ENCODE measurements at regions not wholly inside any gene's neighbourhood (a gene's known extent, or its start where the extent isn't known, plus 50 kb on each side); places are given as distances from the start of the nearest gene placed in this dataset.

GRCh38 chr3:124567179-124567578 is 163.1 kb upstream of the UMPS start (continued):
- TF ChIP-seq CHD7 (IDR thresholded peaks at IDR 0.05; ENCODE audit: insufficient replicate concordance, low read length), result no peak
- no peak for TF ChIP-seq CBX8 (IDR thresholded peaks at IDR 0.05; ENCODE audit: borderline replicate concordance, low read depth, low read length)
- no peak for TF ChIP-seq POLR2AphosphoS5 (IDR thresholded peaks at IDR 0.05; ENCODE audit: low read depth, low read length)
- no peak for TF ChIP-seq POLR2A (IDR thresholded peaks at IDR 0.05; ENCODE audit: control extremely low read depth in 1 of 2, low read depth in 2 of 2, low read length in 2 of 2)
- TF ChIP-seq CHD1 (IDR thresholded peaks at IDR 0.05; ENCODE audit: low read depth, low read length), result no peak
- no peak for TF ChIP-seq RAD21 (IDR thresholded peaks at IDR 0.05 in 1 of 2, conservative IDR thresholded peaks at IDR 0.05 in 1 of 2; ENCODE audit: low read depth in 2 of 2, low read length in 2 of 2)
- no peak for TF ChIP-seq EP300 (IDR thresholded peaks at IDR 0.05; ENCODE audit: borderline replicate concordance in 1 of 2, low read depth in 2 of 2, low read length in 2 of 2)
- TF ChIP-seq SRF (IDR thresholded peaks at IDR 0.05; ENCODE audit: low read depth, low read length), result no peak
- TF ChIP-seq SIN3A (conservative IDR thresholded peaks at IDR 0.05 in 1 of 2, IDR thresholded peaks at IDR 0.05 in 1 of 2; ENCODE audit: low read depth in 1 of 2, low read length in 2 of 2), result no peak
- no peak for TF ChIP-seq KDM1A (IDR thresholded peaks at IDR 0.05; ENCODE audit: borderline replicate concordance, low read length)
- no peak for TF ChIP-seq JUN (IDR thresholded peaks at IDR 0.05; ENCODE audit: low read depth, low read length)
